ENCODE measurements at regions not wholly inside any gene's neighbourhood (a gene's known extent, or its start where the extent isn't known, plus 50 kb on each side); places are given as distances from the start of the nearest gene placed in this dataset.

DNA sequence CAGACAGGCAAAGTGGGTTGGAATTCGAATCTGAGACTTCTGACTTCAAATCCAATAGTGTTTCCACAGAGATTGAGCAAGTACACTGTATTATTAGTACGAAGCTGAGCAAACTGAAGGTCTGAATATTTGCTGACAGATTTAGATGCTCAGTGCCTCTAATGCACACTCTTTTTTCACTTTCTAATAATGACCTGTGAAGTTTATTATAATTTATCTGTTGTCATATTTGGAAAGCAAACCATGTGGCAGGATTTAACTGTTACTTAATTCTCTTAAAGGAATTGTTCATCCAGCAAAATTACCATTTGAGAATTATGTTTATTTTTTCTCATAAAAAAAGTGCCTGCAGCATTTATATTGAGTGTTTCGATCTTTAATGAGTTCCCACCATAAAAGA lies 277.3 kb downstream of the DMRT2 start:
- Histone ChIP-seq H3K9me3 (ENCODE audit: low read length) (no peaks in the 10 kb centered on the region), H3K4me1 (ENCODE audit: insufficient read depth, low read length, severe bottlenecking) (no peaks in the 10 kb centered on the region)

DNA sequence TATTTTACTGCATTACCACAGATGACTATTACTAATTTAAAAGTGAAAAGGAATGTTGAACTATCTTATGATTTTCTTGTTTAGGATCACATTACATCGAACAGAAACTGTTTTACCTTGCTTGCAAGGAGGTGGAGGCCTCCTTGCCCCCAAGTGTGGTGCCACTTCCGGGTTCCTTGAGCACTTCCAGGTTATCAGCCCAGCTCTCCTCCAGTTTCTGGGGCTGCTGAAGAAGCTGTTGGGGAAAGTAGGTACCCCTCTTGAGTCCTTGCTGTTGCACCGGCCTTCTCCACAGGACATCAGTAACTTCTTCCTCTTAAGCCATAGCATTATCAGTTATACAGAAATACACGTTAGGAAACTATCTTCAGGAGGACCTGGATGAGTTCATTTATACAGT lies 278.2 kb downstream of the DMRT2 start:
- no peak overlapping the region for H3K4me3 ChIP-seq (ENCODE audit: low read depth, low read length, poor library complexity, severe bottlenecking)
- no peaks in the 10 kb centered on the region for H3K79me2 ChIP-seq (ENCODE audit: insufficient read depth, low read length)
- H3K9me3 ChIP-seq (ENCODE audit: low read length), result no peaks in the 10 kb centered on the region
- H3F3A ChIP-seq (ENCODE audit: insufficient read depth, low read length), result no peaks in the 10 kb centered on the region
- peak overlapping the region; percentile 20; the same call in 1 of the 2 replicates for H2AFZ ChIP-seq (ENCODE audit: low read length)
- no peaks in the 10 kb centered on the region for H4K20me1 ChIP-seq (ENCODE audit: insufficient read depth, low read length)
- no peaks in the 10 kb centered on the region for H3K36me3 ChIP-seq (ENCODE audit: insufficient read depth, low read length)
- H3K4me2 ChIP-seq (ENCODE audit: low read length), result no peak overlapping the region
- peaks cover 1% of the 10 kb centered on the region; the same call in 1 of the 2 replicates for H3K27me3 ChIP-seq (ENCODE audit: insufficient read depth, low read length)
- TF ChIP-seq, protein P1, sequence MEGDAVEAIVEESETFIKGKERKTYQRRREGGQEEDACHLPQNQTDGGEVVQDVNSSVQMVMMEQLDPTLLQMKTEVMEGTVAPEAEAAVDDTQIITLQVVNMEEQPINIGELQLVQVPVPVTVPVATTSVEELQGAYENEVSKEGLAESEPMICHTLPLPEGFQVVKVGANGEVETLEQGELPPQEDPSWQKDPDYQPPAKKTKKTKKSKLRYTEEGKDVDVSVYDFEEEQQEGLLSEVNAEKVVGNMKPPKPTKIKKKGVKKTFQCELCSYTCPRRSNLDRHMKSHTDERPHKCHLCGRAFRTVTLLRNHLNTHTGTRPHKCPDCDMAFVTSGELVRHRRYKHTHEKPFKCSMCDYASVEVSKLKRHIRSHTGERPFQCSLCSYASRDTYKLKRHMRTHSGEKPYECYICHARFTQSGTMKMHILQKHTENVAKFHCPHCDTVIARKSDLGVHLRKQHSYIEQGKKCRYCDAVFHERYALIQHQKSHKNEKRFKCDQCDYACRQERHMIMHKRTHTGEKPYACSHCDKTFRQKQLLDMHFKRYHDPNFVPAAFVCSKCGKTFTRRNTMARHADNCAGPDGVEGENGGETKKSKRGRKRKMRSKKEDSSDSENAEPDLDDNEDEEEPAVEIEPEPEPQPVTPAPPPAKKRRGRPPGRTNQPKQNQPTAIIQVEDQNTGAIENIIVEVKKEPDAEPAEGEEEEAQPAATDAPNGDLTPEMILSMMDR (IDR thresholded peaks at IDR 0.05; ENCODE audit: low read length), result no peak
- TF ChIP-seq EZH2 (IDR thresholded peaks at IDR 0.05; ENCODE audit: borderline replicate concordance, low read length), result no peak
- H3K9me2 ChIP-seq (ENCODE audit: low read depth, low read length), result no peaks in the 10 kb centered on the region
- no peak overlapping the region for H3K9ac ChIP-seq (ENCODE audit: low read length)
- no peaks in the 10 kb centered on the region for H3K4me1 ChIP-seq (ENCODE audit: insufficient read depth, low read length, severe bottlenecking)
- H3K27ac ChIP-seq (ENCODE audit: low read depth, low read length, poor library complexity, severe bottlenecking), result no peak overlapping the region

More for the DNA sequence above, 277.3 kb downstream of the DMRT2 start:
- H3K27ac ChIP-seq (ENCODE audit: low read depth, low read length, poor library complexity, severe bottlenecking), result no peak overlapping the region
- H2AFZ ChIP-seq (ENCODE audit: low read length), result no peak overlapping the region
- peaks cover 4% of the 10 kb centered on the region; the same call in 1 of the 2 replicates for H3K27me3 ChIP-seq (ENCODE audit: insufficient read depth, low read length)
- no peaks in the 10 kb centered on the region for H3K79me2 ChIP-seq (ENCODE audit: insufficient read depth, low read length)
- H3K4me3 ChIP-seq (ENCODE audit: low read depth, low read length, poor library complexity, severe bottlenecking), result no peak overlapping the region
- H3F3A ChIP-seq (ENCODE audit: insufficient read depth, low read length), result no peaks in the 10 kb centered on the region
- no peaks in the 10 kb centered on the region for H3K36me3 ChIP-seq (ENCODE audit: insufficient read depth, low read length)
- H3K4me2 ChIP-seq (ENCODE audit: low read length), result no peak overlapping the region
- TF ChIP-seq, protein P1 (IDR thresholded peaks at IDR 0.05; ENCODE audit: low read length), result no peak
- H4K20me1 ChIP-seq (ENCODE audit: insufficient read depth, low read length), result no peaks in the 10 kb centered on the region
- H3K9ac ChIP-seq (ENCODE audit: low read length), result no peak overlapping the region
- no peaks in the 10 kb centered on the region for H3K9me2 ChIP-seq (ENCODE audit: low read depth, low read length)

DNA sequence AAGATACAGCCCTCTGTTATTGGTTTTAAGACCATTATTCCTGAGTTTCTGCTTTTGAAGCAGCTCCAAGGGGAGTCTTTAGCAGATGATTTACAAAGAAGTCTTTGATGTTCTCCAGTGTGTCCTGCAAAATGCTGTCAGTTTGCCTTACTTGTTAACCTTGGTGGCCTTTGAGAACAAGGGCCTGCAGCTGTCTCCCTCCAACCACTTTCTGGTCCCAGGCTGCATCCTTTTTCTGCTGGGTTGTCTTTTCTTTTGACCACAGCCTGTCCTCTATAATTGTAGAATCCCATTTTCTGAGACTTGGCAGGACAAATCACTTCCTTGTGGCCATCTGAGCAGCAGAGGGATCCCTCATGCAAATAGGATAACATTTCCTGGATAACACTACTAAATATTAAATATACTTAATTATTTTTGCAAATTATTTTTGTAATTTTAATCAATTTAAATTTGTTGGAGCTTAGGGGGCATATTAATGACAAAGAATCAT lies 281.4 kb downstream of the DMRT2 start:
- no peak overlapping the region for H3K4me3 ChIP-seq (ENCODE audit: low read depth, low read length, poor library complexity, severe bottlenecking)
- no peaks in the 10 kb centered on the region for H3F3A ChIP-seq (ENCODE audit: insufficient read depth, low read length)
- no peaks in the 10 kb centered on the region for H3K9me3 ChIP-seq (ENCODE audit: low read length)
- no peaks in the 10 kb centered on the region for H3K9me2 ChIP-seq (ENCODE audit: low read depth, low read length)
- no peak overlapping the region for H2AFZ ChIP-seq (ENCODE audit: low read length)
- no peak overlapping the region for H3K9ac ChIP-seq (ENCODE audit: low read length)
- no peaks in the 10 kb centered on the region for H4K20me1 ChIP-seq (ENCODE audit: insufficient read depth, low read length)
- TF ChIP-seq EZH2 (IDR thresholded peaks at IDR 0.05; ENCODE audit: borderline replicate concordance, low read length), result no peak
- TF ChIP-seq, protein P1 (IDR thresholded peaks at IDR 0.05; ENCODE audit: low read length), result no peak
- no peaks in the 10 kb centered on the region for H3K4me1 ChIP-seq (ENCODE audit: insufficient read depth, low read length, severe bottlenecking)
- no peak overlapping the region for H3K4me2 ChIP-seq (ENCODE audit: low read length)
- no peaks in the 10 kb centered on the region for H3K27me3 ChIP-seq (ENCODE audit: insufficient read depth, low read length)
- H3K27ac ChIP-seq (ENCODE audit: low read depth, low read length, poor library complexity, severe bottlenecking), result no peak overlapping the region
- no peaks in the 10 kb centered on the region for H3K36me3 ChIP-seq (ENCODE audit: insufficient read depth, low read length)
- no peaks in the 10 kb centered on the region for H3K79me2 ChIP-seq (ENCODE audit: insufficient read depth, low read length)

Measured in OCI-LY1 (cell line).